Neuronal stem cell (in vitro differentiated cells): ENCODE measurements at regions not wholly inside any gene's neighbourhood (a gene's known extent, or its start where the extent isn't known, plus 50 kb on each side); places are given as distances from the start of the nearest gene placed in this dataset. TPM values are rescaled to one million over a fixed set of nuclear protein-coding genes. Genes with fewer than 3 reads are reported as not detected.

Source experiments
- small RNA-seq: library from polyadenylated mRNA; stranded (forward); fragments of <200 nt; extraction: miRNeasy Mini kit (QIAGEN cat#:217004); gene quantifications from one replicate; pipeline ENCODE3, GENCODE V24; 2013; ENCODE audit not compliant: insufficient read depth

Small RNA genes lying in the stretch of these regions (small RNA-seq; reads per million reads assigned to genes)
- gene AC121758.2 (not detected), gene RF00554 (not detected)
